Endothelial cell of umbilical vein (primary cell): ENCODE measurements at regions not wholly inside any gene's neighbourhood (a gene's known extent, or its start where the extent isn't known, plus 50 kb on each side); places are given as distances from the start of the nearest gene placed in this dataset.

Experiments used
- BruUV-seq: library from RNA; stranded (reverse); fragments of 400-500 nt; replicated peaks from 2 replicates; lab custom pipeline; 2021; lab: Mats Ljungman, UMichigan
- CTCF ChIA-PET: fragments of 300-600, 350-600 bp; sonication (Branson Sonifier 250); formaldehyde crosslinking; loops from one replicate; lab custom pipeline; 2021; ENCODE audit warnings: antibody characterized with exemption, inconsistent platforms; lab: Charles Lee
- POLR2A ChIA-PET: fragments of 300-600, 350-600 bp; sonication (Branson Sonifier 250); formaldehyde crosslinking; loops from one replicate; lab custom pipeline; 2021; ENCODE audit warnings: antibody characterized with exemption, inconsistent platforms; lab: Charles Lee
- DNase-seq: peaks from one replicate; pipeline ENCODE4 v3.0.0-alpha.2; 2011; ENCODE audit warnings: low read depth, low spot score
- FAIRE-seq: peaks from 2 replicates; lab custom pipeline; 2011; peaks lifted over from hg19 to GRCh38; lab: Jason Lieb, UNC
- H2AFZ ChIP-seq: 2 replicates; pipeline ENCODE4 v1.6.0; 2012; ENCODE audit warnings: low read depth, low read length, control low read depth, inconsistent platforms
- H3K27ac ChIP-seq: 2 replicates; pipeline ENCODE4 v1.5.1; 2011; ENCODE audit warnings: low read depth, mild to moderate bottlenecking, control low read depth, low read length, moderate library complexity; ENCODE audit not compliant: insufficient read depth
- H3K27me3 ChIP-seq, 2 experiments: 2 replicates each; pipeline versions ENCODE4 v1.6.0 to v1.6.1; 2011; ENCODE audit warnings: low read length in 2 of 2, mixed read lengths in 1 of 2; ENCODE audit not compliant: control insufficient read depth in 2 of 2, insufficient read depth in 2 of 2
- H3K36me3 ChIP-seq, 2 experiments: 2 replicates in 1 of 2; 3 replicates in 1 of 2; pipeline ENCODE4 v1.5.1; 2011; ENCODE audit warnings: low read length in 2 of 2, mild to moderate bottlenecking in 1 of 2, moderate library complexity in 1 of 2; ENCODE audit not compliant: control insufficient read depth in 2 of 2, insufficient read depth in 2 of 2; ENCODE audit errors: extremely low read depth in 1 of 2
- H3K4me1 ChIP-seq: 3 replicates; pipeline ENCODE4 v1.5.1; 2011; ENCODE audit warnings: mild to moderate bottlenecking, low read length; ENCODE audit not compliant: control insufficient read depth, insufficient read depth; ENCODE audit errors: extremely low read depth
- H3K4me2 ChIP-seq: 2 replicates; pipeline ENCODE4 v1.6.1; 2011; ENCODE audit warnings: low read length, control low read depth, mixed read lengths; ENCODE audit not compliant: insufficient read depth
- H3K4me3 ChIP-seq, 3 experiments: fragments of 200-600 bp in 1 of 3; sonication (generic), shearing (Covaris generic) in 1 of 3; replicated peaks in 1 of 3; 2 replicates each; pipeline ENCODE4 v1.5.1; 2011 to 2016; ENCODE audit warnings: control low read depth in 3 of 3, low read length in 3 of 3, mild to moderate bottlenecking in 2 of 3, inconsistent platforms in 1 of 3, low read depth in 1 of 3, moderate library complexity in 1 of 3; ENCODE audit not compliant: insufficient read depth in 1 of 3
- H3K79me2 ChIP-seq: 2 replicates; pipeline ENCODE4 v1.6.0; 2012; ENCODE audit warnings: low read length, inconsistent platforms; ENCODE audit not compliant: control insufficient read depth, insufficient read depth
- H3K9ac ChIP-seq: replicated peaks from 2 replicates; pipeline ENCODE3; 2011; ENCODE audit warnings: low read length, control low read depth; ENCODE audit not compliant: insufficient read depth; ENCODE audit errors: extremely low read depth
- H3K9me1 ChIP-seq: replicated peaks from 3 replicates; pipeline ENCODE4 v1.6.0; 2011; ENCODE audit warnings: mild to moderate bottlenecking, low read length; ENCODE audit not compliant: control insufficient read depth, insufficient read depth; ENCODE audit errors: extremely low read depth
- H3K9me3 ChIP-seq: replicated peaks from 2 replicates; pipeline ENCODE4 v1.5.1; 2012; ENCODE audit warnings: low read length, inconsistent platforms; ENCODE audit not compliant: control insufficient read depth, insufficient read depth
- H4K20me1 ChIP-seq: replicated peaks from 2 replicates; pipeline ENCODE3; 2011; ENCODE audit warnings: mild to moderate bottlenecking, low read length; ENCODE audit not compliant: control insufficient read depth, insufficient read depth; ENCODE audit errors: extremely low read depth
- CTCF ChIP-seq, 2 donors: IDR thresholded peaks; 1 replicate in 1 of 2; 2 replicates in 1 of 2; pipeline ENCODE4 v1.5.1; 2011; ENCODE audit warnings: low read length in 2 of 2, mild to moderate bottlenecking in 2 of 2, moderate library complexity in 2 of 2, control low read depth in 1 of 2, inconsistent platforms in 1 of 2, low read depth in 1 of 2; ENCODE audit not compliant: insufficient read depth in 1 of 2; ENCODE audit errors: extremely low read depth in 1 of 2
- EZH2 ChIP-seq: IDR thresholded peaks from 2 replicates; pipeline ENCODE4 v1.6.1; 2012; ENCODE audit warnings: borderline replicate concordance, low read depth, mild to moderate bottlenecking, moderate library complexity, low read length, inconsistent platforms; ENCODE audit not compliant: severe bottlenecking
- FOS ChIP-seq: IDR thresholded peaks from 2 replicates; pipeline ENCODE4 v1.6.1; 2011; ENCODE audit warnings: mild to moderate bottlenecking, low read length, moderate library complexity, borderline replicate concordance; ENCODE audit not compliant: insufficient read depth
- GATA2 ChIP-seq: IDR thresholded peaks from 2 replicates; pipeline ENCODE4 v1.7.0; 2011; ENCODE audit warnings: low read depth, mild to moderate bottlenecking, moderate library complexity, mixed read lengths, low read length; ENCODE audit not compliant: insufficient read length, insufficient read depth
- JUN ChIP-seq: IDR thresholded peaks from 2 replicates; pipeline ENCODE4 v1.6.1; 2011; ENCODE audit warnings: borderline replicate concordance, low read depth; ENCODE audit not compliant: insufficient read length, insufficient read depth
- MAX ChIP-seq: IDR thresholded peaks from 2 replicates; pipeline ENCODE4 v1.6.1; 2011; ENCODE audit not compliant: insufficient read depth, insufficient read length
- MYC ChIP-seq: IDR thresholded peaks from one replicate; pipeline ENCODE4 v1.6.1; 2011; ENCODE audit warnings: mild to moderate bottlenecking, low read depth, low read length
- POLR2A ChIP-seq: IDR thresholded peaks from 2 replicates; pipeline ENCODE4 v1.6.1; 2012; ENCODE audit warnings: low read depth, mild to moderate bottlenecking, control low read depth, low read length
- POLR2AphosphoS5 ChIP-seq: IDR thresholded peaks from 2 replicates; pipeline ENCODE4 v1.6.1; 2012; ENCODE audit warnings: low read depth, mild to moderate bottlenecking, control low read depth, low read length, moderate library complexity; ENCODE audit not compliant: insufficient read depth
- dilution Hi-C: fragments of 300-500 bp; cut with MboI; formaldehyde crosslinking; loops from one replicate; pipeline ENCODE4 v1.15.0; 2019; ENCODE audit warnings: low sequenced_read_pairs; ENCODE audit not compliant: extremely low pct_ligation_motif_present
- intact Hi-C: fragments of 100-400 bp; cut with micrococcal nuclease; formaldehyde crosslinking; loops from one replicate; pipeline ENCODE4 v1.10.0; 2022

- H3K9me3 ChIP-seq: no peaks in the 10 kb centered on the region
- no peaks in the 10 kb centered on the region for H3K4me1 ChIP-seq
- H3K9ac ChIP-seq: no peak overlapping the region
- no peaks in the 10 kb centered on the region for H3K9me1 ChIP-seq
- dilution Hi-C loops (no loop called here), intact Hi-C loops (no loop called here)
- H3K36me3 ChIP-seq: no peaks in the 10 kb centered on the region
- no peaks in the 10 kb centered on the region for H3K79me2 ChIP-seq
- no peak overlapping the region for H3K4me2 ChIP-seq
- H3K27ac ChIP-seq: no peak overlapping the region
- DNase-seq (no peak), FAIRE-seq (no peak)
- TF ChIP-seq POLR2AphosphoS5: no peak
- no peak for TF ChIP-seq GATA2
- TF ChIP-seq JUN: no peak
- TF ChIP-seq MAX: no peak
- TF ChIP-seq CTCF (IDR thresholded peaks at IDR 0.05; ENCODE audit: extremely low read depth in 1 of 2, insufficient read depth in 1 of 2, low read depth in 1 of 2, low read length in 2 of 2): no peak
- no peak for TF ChIP-seq EZH2
- TF ChIP-seq POLR2A: no peak
- no peak for TF ChIP-seq FOS
- no peak for TF ChIP-seq MYC
- H3K4me3 ChIP-seq: no peak overlapping the region
- H4K20me1 ChIP-seq: no peaks in the 10 kb centered on the region
- no TSS peak for BruUV-seq
- POLR2A ChIA-PET: no interaction called here
- H3K27me3 ChIP-seq: no peaks in the 10 kb centered on the region
- CTCF ChIA-PET: no interaction called here
- no peak overlapping the region for H2AFZ ChIP-seq
Measured at GRCh38 chr6:92593201-92593600, 826.2 kb downstream of the EPHA7 start.
